Lower lobe of right lung (tissue), 2 donors: ENCODE measurements at regions not wholly inside any gene's neighbourhood (a gene's known extent, or its start where the extent isn't known, plus 50 kb on each side); places are given as distances from the start of the nearest gene placed in this dataset.
A peak's percentile ranks its signal among the peaks of the same experiment; 100 is the strongest.
"Not testable (repeated sequence)": the region's sequence is repeated elsewhere in the genome, so short reads cannot be mapped to it uniquely, and the experiment has no call there.

ENCODE experiments used
- ATAC-seq, 2 donors: fragments of 200-7000 bp; cut with Tn5 transposase; one replicate each; pipeline ENCODE4 v1.9.1; 2020 to 2022; ENCODE audit warnings: mild to moderate bottlenecking in 2 of 2, moderate library complexity in 2 of 2
- DNase-seq: peaks from one replicate; pipeline ENCODE4 v3.0.0-alpha.2; 2020
- H3K27ac ChIP-seq: fragments of 200-600 bp; one replicate; pipeline ENCODE4 v1.8.0; 2022
- H3K27me3 ChIP-seq: fragments of 200-600 bp; one replicate; pipeline ENCODE4 v1.8.0; 2022; ENCODE audit warnings: low read depth
- H3K36me3 ChIP-seq: fragments of 200-600 bp; one replicate; pipeline ENCODE4 v1.8.0; 2022; ENCODE audit warnings: mild to moderate bottlenecking
- H3K4me1 ChIP-seq: fragments of 200-600 bp; one replicate; pipeline ENCODE4 v1.8.0; 2022
- H3K4me3 ChIP-seq: fragments of 200-600 bp; one replicate; pipeline ENCODE4 v1.8.0; 2022; ENCODE audit warnings: mild to moderate bottlenecking
- H3K9me3 ChIP-seq: fragments of 200-600 bp; one replicate; pipeline ENCODE4 v1.8.0; 2022
- CTCF ChIP-seq: fragments of 200-600 bp; IDR thresholded peaks from one replicate; pipeline ENCODE4 v1.8.0; 2022; ENCODE audit warnings: antibody characterized with exemption, mild to moderate bottlenecking
- intact Hi-C: fragments of 100-400 bp; cut with DNase I; formaldehyde crosslinking; loops from one replicate; pipeline ENCODE4 v1.11.0; 2022
- donor health status: DM: no; HTN: yes; CAD: no; lungs with severe emphysema.

GRCh38 chr5:122209601-122210000 is 80.3 kb downstream of the ZNF474 start:
- intact Hi-C loops, H3K9me3 ChIP-seq, DNase-seq, H3K27ac ChIP-seq, H3K4me3 ChIP-seq, ATAC-seq, H3K36me3 ChIP-seq, H3K27me3 ChIP-seq, H3K4me1 ChIP-seq: not testable (repeated sequence)

DNA sequence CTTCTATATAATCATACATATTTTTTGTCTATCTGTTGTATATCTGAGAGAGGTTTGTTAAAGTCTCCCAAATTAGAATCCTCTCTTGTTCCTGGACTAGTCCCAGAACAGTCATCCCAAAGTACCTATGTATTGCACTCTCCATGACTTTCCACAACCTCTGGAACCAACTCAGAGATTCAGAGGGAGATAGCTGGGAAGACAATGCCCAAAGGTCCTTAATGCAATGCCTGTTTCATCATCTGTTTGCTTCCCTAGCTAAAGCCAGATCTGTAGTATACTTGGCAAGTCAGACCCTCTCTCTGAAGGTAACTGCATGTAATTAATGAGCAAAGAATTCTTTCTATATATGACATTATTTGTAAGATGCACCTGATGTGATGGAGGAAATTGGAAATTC is 89.4 kb downstream of the ZNF474 start:
- H3K4me3 ChIP-seq: no peak overlapping the region
- H3K27ac ChIP-seq: no peak overlapping the region
- DNase-seq: no peak
- no peak for ATAC-seq
- TF ChIP-seq CTCF: no peak
- peaks cover 3% of the 10 kb centered on the region for H3K9me3 ChIP-seq
- H3K4me1 ChIP-seq: no peaks in the 10 kb centered on the region
- intact Hi-C loops: no loop called here
- H3K36me3 ChIP-seq: no peaks in the 10 kb centered on the region
- H3K27me3 ChIP-seq: no peaks in the 10 kb centered on the region

GRCh38 chr5:122219436-122220166 is 90.3 kb downstream of the ZNF474 start:
- no peak for TF ChIP-seq CTCF
- ATAC-seq: peak; percentile 52 to 61
- intact Hi-C loops: no loop called here

GRCh38 chr5:122220511-122220910 is 91.2 kb downstream of the ZNF474 start:
- no peaks in the 10 kb centered on the region for H3K27me3 ChIP-seq
- intact Hi-C loops: no loop called here
- no peak overlapping the region for H3K27ac ChIP-seq
- no peaks in the 10 kb centered on the region for H3K4me1 ChIP-seq
- DNase-seq: no peak
- H3K36me3 ChIP-seq: no peaks in the 10 kb centered on the region
- H3K9me3 ChIP-seq: peaks cover 3% of the 10 kb centered on the region
- peak; percentile 74 to 87 for ATAC-seq
- no peak for TF ChIP-seq CTCF
- H3K4me3 ChIP-seq: no peak overlapping the region

More at GRCh38 chr5:122219436-122220166, 90.3 kb downstream of the ZNF474 start:
- DNase-seq: no peak
- Histone ChIP-seq H3K27ac (no peak overlapping the region), H3K4me3 (no peak overlapping the region), H3K9me3 (peaks cover 3% of the 10 kb centered on the region), H3K4me1 (no peaks in the 10 kb centered on the region), H3K27me3 (no peaks in the 10 kb centered on the region), H3K36me3 (no peaks in the 10 kb centered on the region)

DNA sequence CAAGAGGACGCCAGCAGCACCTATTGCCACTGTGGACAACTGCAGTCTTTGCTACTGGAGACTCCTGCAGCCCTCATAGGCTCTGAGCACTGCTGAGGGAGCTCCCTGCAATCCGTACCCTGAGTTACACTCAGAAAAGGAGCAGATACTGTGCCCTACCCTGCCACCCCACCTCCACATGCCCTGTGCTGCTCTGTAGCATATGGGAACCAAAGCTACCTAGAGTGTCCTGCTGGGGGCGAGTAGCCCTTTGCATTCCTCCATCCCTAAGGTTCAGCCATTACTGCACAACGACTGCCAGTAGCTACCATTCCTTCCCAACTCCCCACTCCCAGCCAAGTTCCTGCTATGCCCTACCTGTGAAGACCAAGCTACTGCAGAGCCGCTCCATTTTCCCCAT is 90.2 kb upstream of the SNCAIP start:
- no peak overlapping the region for H3K27ac ChIP-seq
- intact Hi-C loops: no loop called here
- H3K4me1 ChIP-seq: no peaks in the 10 kb centered on the region
- no peak for DNase-seq
- TF ChIP-seq CTCF: no peak
- no peak overlapping the region for H3K4me3 ChIP-seq
- no peaks in the 10 kb centered on the region for H3K36me3 ChIP-seq
- H3K9me3 ChIP-seq: peaks cover 3% of the 10 kb centered on the region
- H3K27me3 ChIP-seq: no peaks in the 10 kb centered on the region
- no peak for ATAC-seq

DNA sequence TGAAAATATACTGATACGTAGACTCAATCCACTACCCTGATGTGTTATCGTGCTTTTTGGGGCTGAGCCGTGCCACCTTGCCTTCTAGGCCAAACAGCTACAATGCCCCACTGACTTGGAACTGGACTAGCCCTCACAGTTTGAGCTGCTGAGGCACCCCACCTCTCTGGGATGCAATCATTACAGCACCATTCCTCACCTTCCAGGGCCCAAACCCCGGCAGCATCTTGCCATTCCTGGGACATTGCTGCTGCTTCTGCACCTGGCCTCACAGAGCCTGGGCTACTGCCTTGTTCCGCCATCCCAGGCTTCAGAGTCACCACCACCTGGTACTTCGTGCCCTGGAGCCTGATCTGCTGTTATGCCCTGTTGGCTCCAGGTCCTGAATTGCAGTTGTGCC is 89.5 kb upstream of the SNCAIP start:
- no peak for DNase-seq
- intact Hi-C loops: no loop called here
- no peak for TF ChIP-seq CTCF
- Histone ChIP-seq H3K4me3 (no peak overlapping the region), H3K36me3 (no peaks in the 10 kb centered on the region), H3K27ac (no peak overlapping the region), H3K9me3 (peaks cover 3% of the 10 kb centered on the region), H3K4me1 (no peaks in the 10 kb centered on the region), H3K27me3 (no peaks in the 10 kb centered on the region)
- ATAC-seq: no peak
